ENCODE measurements at regions not wholly inside any gene's neighbourhood (a gene's known extent, or its start where the extent isn't known, plus 50 kb on each side); places are given as distances from the start of the nearest gene placed in this dataset.

DNA sequence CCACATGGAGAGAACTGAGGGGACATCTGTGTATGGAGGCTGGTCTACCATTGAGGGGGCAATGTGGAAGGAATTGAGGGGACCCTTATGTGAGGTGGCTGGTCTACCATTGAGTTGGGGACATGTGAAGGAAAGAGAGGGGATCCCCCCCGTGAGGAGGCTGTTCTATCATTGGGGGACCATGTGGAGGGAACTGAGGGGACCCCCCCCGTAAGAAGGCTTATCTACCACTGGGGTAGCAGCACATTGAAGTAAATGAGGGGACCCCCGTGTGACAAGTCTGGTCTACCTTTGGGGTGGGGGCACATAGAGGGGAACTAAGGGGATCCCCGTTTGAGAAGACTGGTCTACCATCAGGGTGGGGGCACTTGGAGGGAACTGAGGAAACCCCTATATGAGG, 158.0 kb downstream of the FBLN2 start (continued):
- no peak for TF ChIP-seq CREB1 (CRISPR knock-in tag; IDR thresholded peaks at IDR 0.05; ENCODE audit: low read depth)

GRCh38 chr3:13706451-13706850, 157.5 kb downstream of the FBLN2 start:
- no peak overlapping the region for H3K4me2 ChIP-seq
- H3K27ac ChIP-seq (ENCODE audit: low read depth): no peak overlapping the region
- Mint-ChIP-seq H3K36me3 (ENCODE audit: low read depth) (peaks cover 11% of the 10 kb centered on the region), H3K27me3 (ENCODE audit: insufficient read depth, low read depth, poor library complexity) (peaks cover 17% of the 10 kb centered on the region), H3K9me3 (peaks cover 60% of the 10 kb centered on the region), H3K27ac (no peak overlapping the region), H3K4me1 (no peaks in the 10 kb centered on the region; the same call in 2 of the 3 replicates), H3K4me3 (no peak overlapping the region)
- no peak for ATAC-seq
- no peaks in the 10 kb centered on the region for H3K79me2 ChIP-seq (replicated peaks; ENCODE audit: insufficient read depth)
- no peaks in the 10 kb centered on the region for H3K4me1 ChIP-seq (ENCODE audit: insufficient read depth)
- no peak overlapping the region for H3K4me3 ChIP-seq
- H3K36me3 ChIP-seq (ENCODE audit: insufficient read depth): no peaks in the 10 kb centered on the region
- DNase-seq (ENCODE audit: low spot score): no peak
- H3K27me3 ChIP-seq (ENCODE audit: insufficient read depth): no peaks in the 10 kb centered on the region
- H3K9me2 ChIP-seq (ENCODE audit: insufficient read depth): peaks cover 20% of the 10 kb centered on the region
- H2AFZ ChIP-seq: no peak overlapping the region
- TF ChIP-seq POLR2AphosphoS5 (IDR thresholded peaks at IDR 0.05; ENCODE audit: low read depth) (no peak), CREB1 (CRISPR knock-in tag; IDR thresholded peaks at IDR 0.05; ENCODE audit: low read depth) (no peak), JUNB (IDR thresholded peaks at IDR 0.05; ENCODE audit: unreplicated experiment) (no peak), EZH2phosphoT487 (IDR thresholded peaks at IDR 0.05; ENCODE audit: unreplicated experiment) (no peak), CTCF (conservative IDR thresholded peaks at IDR 0.05; ENCODE audit: low read depth in 2 of 2) (no peak), EZH2 (IDR thresholded peaks at IDR 0.05; ENCODE audit: low read depth, unreplicated experiment) (no peak), ZNF331 (CRISPR knock-in tag; IDR thresholded peaks at IDR 0.05; ENCODE audit: low read depth) (no peak), ZNF114 (CRISPR knock-in tag; IDR thresholded peaks at IDR 0.05) (no peak)
- TF ChIP-seq, protein P1, sequence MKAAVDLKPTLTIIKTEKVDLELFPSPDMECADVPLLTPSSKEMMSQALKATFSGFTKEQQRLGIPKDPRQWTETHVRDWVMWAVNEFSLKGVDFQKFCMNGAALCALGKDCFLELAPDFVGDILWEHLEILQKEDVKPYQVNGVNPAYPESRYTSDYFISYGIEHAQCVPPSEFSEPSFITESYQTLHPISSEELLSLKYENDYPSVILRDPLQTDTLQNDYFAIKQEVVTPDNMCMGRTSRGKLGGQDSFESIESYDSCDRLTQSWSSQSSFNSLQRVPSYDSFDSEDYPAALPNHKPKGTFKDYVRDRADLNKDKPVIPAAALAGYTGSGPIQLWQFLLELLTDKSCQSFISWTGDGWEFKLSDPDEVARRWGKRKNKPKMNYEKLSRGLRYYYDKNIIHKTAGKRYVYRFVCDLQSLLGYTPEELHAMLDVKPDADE (IDR thresholded peaks at IDR 0.05): no peak
- H3F3A ChIP-seq (replicated peaks; ENCODE audit: low read depth): no peaks in the 10 kb centered on the region
- H4K20me1 ChIP-seq (replicated peaks; ENCODE audit: insufficient read depth): no peaks in the 10 kb centered on the region

- Histone ChIP-seq H3K27ac (ENCODE audit: low read depth) (no peak overlapping the region), H3K36me3 (ENCODE audit: insufficient read depth) (no peaks in the 10 kb centered on the region), H3K4me2 (no peak overlapping the region), H3K27me3 (ENCODE audit: insufficient read depth) (no peaks in the 10 kb centered on the region), H3K4me1 (ENCODE audit: insufficient read depth) (0 out of 2 replicates have a peak, but pooled peaks cover under 1% of the 10 kb centered on the region), H3F3A (replicated peaks; ENCODE audit: low read depth) (no peaks in the 10 kb centered on the region), H3K4me3 (no peak overlapping the region), H3K79me2 (replicated peaks; ENCODE audit: insufficient read depth) (no peaks in the 10 kb centered on the region), H3K9me2 (ENCODE audit: insufficient read depth) (peaks cover 20% of the 10 kb centered on the region), H4K20me1 (replicated peaks; ENCODE audit: insufficient read depth) (no peaks in the 10 kb centered on the region), H2AFZ (no peak overlapping the region)
- peaks cover 53% of the 10 kb centered on the region for H3K9me3 Mint-ChIP-seq
- peaks cover 7% of the 10 kb centered on the region for H3K36me3 Mint-ChIP-seq (ENCODE audit: low read depth)
- no peak overlapping the region for H3K4me3 Mint-ChIP-seq
- no peak overlapping the region for H3K27ac Mint-ChIP-seq
- H3K27me3 Mint-ChIP-seq (ENCODE audit: insufficient read depth, low read depth, poor library complexity): peaks cover 14% of the 10 kb centered on the region
- no peaks in the 10 kb centered on the region; the same call in 2 of the 3 replicates for H3K4me1 Mint-ChIP-seq
- no peak for ATAC-seq
- no peak for DNase-seq (ENCODE audit: low spot score)
- TF ChIP-seq POLR2AphosphoS5 (IDR thresholded peaks at IDR 0.05; ENCODE audit: low read depth) (no peak), EZH2phosphoT487 (IDR thresholded peaks at IDR 0.05; ENCODE audit: unreplicated experiment) (no peak), NANOG (IDR thresholded peaks at IDR 0.05; ENCODE audit: borderline replicate concordance) (no peak), ZNF114 (CRISPR knock-in tag; IDR thresholded peaks at IDR 0.05) (no peak), CTCF (conservative IDR thresholded peaks at IDR 0.05; ENCODE audit: low read depth in 2 of 2) (no peak)
- TF ChIP-seq, protein P2, sequence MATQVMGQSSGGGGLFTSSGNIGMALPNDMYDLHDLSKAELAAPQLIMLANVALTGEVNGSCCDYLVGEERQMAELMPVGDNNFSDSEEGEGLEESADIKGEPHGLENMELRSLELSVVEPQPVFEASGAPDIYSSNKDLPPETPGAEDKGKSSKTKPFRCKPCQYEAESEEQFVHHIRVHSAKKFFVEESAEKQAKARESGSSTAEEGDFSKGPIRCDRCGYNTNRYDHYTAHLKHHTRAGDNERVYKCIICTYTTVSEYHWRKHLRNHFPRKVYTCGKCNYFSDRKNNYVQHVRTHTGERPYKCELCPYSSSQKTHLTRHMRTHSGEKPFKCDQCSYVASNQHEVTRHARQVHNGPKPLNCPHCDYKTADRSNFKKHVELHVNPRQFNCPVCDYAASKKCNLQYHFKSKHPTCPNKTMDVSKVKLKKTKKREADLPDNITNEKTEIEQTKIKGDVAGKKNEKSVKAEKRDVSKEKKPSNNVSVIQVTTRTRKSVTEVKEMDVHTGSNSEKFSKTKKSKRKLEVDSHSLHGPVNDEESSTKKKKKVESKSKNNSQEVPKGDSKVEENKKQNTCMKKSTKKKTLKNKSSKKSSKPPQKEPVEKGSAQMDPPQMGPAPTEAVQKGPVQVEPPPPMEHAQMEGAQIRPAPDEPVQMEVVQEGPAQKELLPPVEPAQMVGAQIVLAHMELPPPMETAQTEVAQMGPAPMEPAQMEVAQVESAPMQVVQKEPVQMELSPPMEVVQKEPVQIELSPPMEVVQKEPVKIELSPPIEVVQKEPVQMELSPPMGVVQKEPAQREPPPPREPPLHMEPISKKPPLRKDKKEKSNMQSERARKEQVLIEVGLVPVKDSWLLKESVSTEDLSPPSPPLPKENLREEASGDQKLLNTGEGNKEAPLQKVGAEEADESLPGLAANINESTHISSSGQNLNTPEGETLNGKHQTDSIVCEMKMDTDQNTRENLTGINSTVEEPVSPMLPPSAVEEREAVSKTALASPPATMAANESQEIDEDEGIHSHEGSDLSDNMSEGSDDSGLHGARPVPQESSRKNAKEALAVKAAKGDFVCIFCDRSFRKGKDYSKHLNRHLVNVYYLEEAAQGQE (IDR thresholded peaks at IDR 0.05; ENCODE audit: unreplicated experiment): no peak
Observed at GRCh38 chr3:13705702-13706280, 156.9 kb downstream of the FBLN2 start.

Measured in GM23338 (cell line).